Body of pancreas (tissue), 4 donors: ENCODE measurements at regions not wholly inside any gene's neighbourhood (a gene's known extent, or its start where the extent isn't known, plus 50 kb on each side); places are given as distances from the start of the nearest gene placed in this dataset.

Source experiments
- ATAC-seq: fragments of 150-250 bp; one replicate; pipeline ENCODE4 v1.9.1; 2016
- DNase-seq, 4 donors: peaks; one replicate each; pipeline ENCODE4 v3.0.0-alpha.2; 2019
- H3K27ac ChIP-seq, 4 donors: fragments of 200-600 bp; sonication (generic); 1 replicate in 3 of 4; 2 replicates in 1 of 4; pipeline versions ENCODE4 v1.5.1 to v1.6.1; 2016 to 2019; ENCODE audit warnings: mild to moderate bottlenecking in 1 of 4, mixed read lengths in 1 of 4, moderate library complexity in 1 of 4
- H3K27me3 ChIP-seq, 2 donors: fragments of 200-600 bp; sonication (generic); one replicate each; pipeline ENCODE4 v1.6.0; 2016; ENCODE audit warnings: mild to moderate bottlenecking in 1 of 2
- H3K36me3 ChIP-seq, 2 donors: fragments of 200-600 bp; sonication (generic); replicated peaks in 1 of 2; 2 replicates each; pipeline ENCODE4 v1.5.1; 2016; ENCODE audit warnings: low read depth in 2 of 2; ENCODE audit not compliant: insufficient read depth in 1 of 2
- H3K4me1 ChIP-seq: fragments of 200-600 bp; sonication (generic); one replicate; pipeline ENCODE4 v1.6.0; 2016
- H3K4me3 ChIP-seq, 2 donors: fragments of 200-600 bp; sonication (generic); 1 replicate in 1 of 2; 2 replicates in 1 of 2; pipeline ENCODE4 v1.5.1; 2016 to 2019
- H3K9me3 ChIP-seq, 3 donors: fragments of 200-600 bp; sonication (generic); 1 replicate in 2 of 3; 2 replicates in 1 of 3; pipeline ENCODE4 v1.5.1; 2016
- POLR2A ChIP-seq, 3 donors: fragments of 450-650 bp; IDR thresholded peaks; one replicate each; pipeline ENCODE4 v1.6.1; 2016; ENCODE audit warnings: antibody characterized with exemption in 3 of 3, mild to moderate bottlenecking in 2 of 3
- WGBS, 2 donors: methylation state at CpG; one replicate each; pipeline ENCODE4 v1.1.5; 2017; 5-methylcytosine and 5-hydroxymethylcytosine counted together
- intact Hi-C: fragments of 100-400 bp; cut with DNase I; formaldehyde crosslinking; loops from one replicate; pipeline ENCODE4 v1.15.1; 2023
- TF ChIP-seq, protein P1 (sequence below), 7 experiments: fragments of 450-650 bp in 4 of 7; fragments of 200-600 bp in 3 of 7; sonication (generic) in 3 of 7; IDR thresholded peaks; one replicate each; pipeline ENCODE4 v1.5.1; 2016 to 2019; ENCODE audit warnings: antibody characterized with exemption in 7 of 7

GRCh38 chr3:70737666-70738290, 425.3 kb upstream of the MDFIC2 start:
- TF ChIP-seq POLR2A (IDR thresholded peaks at IDR 0.05) = no peak
- TF ChIP-seq, protein P1, sequence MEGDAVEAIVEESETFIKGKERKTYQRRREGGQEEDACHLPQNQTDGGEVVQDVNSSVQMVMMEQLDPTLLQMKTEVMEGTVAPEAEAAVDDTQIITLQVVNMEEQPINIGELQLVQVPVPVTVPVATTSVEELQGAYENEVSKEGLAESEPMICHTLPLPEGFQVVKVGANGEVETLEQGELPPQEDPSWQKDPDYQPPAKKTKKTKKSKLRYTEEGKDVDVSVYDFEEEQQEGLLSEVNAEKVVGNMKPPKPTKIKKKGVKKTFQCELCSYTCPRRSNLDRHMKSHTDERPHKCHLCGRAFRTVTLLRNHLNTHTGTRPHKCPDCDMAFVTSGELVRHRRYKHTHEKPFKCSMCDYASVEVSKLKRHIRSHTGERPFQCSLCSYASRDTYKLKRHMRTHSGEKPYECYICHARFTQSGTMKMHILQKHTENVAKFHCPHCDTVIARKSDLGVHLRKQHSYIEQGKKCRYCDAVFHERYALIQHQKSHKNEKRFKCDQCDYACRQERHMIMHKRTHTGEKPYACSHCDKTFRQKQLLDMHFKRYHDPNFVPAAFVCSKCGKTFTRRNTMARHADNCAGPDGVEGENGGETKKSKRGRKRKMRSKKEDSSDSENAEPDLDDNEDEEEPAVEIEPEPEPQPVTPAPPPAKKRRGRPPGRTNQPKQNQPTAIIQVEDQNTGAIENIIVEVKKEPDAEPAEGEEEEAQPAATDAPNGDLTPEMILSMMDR (IDR thresholded peaks at IDR 0.05) = no peak
- intact Hi-C loops = no loop called here
- H3K27ac ChIP-seq = no peak overlapping the region
- peak in 1 of 4 donors; percentile 9 for DNase-seq
- no peak for ATAC-seq
- no peaks in the 10 kb centered on the region for H3K36me3 ChIP-seq
- H3K9me3 ChIP-seq = no peaks in the 10 kb centered on the region
- no peaks in the 10 kb centered on the region for H3K27me3 ChIP-seq
- 0 to 9% methylated on average over 2 of the region's 2 CpGs for WGBS, 2 donors
- no peak overlapping the region for H3K4me3 ChIP-seq
- no peaks in the 10 kb centered on the region for H3K4me1 ChIP-seq

DNA sequence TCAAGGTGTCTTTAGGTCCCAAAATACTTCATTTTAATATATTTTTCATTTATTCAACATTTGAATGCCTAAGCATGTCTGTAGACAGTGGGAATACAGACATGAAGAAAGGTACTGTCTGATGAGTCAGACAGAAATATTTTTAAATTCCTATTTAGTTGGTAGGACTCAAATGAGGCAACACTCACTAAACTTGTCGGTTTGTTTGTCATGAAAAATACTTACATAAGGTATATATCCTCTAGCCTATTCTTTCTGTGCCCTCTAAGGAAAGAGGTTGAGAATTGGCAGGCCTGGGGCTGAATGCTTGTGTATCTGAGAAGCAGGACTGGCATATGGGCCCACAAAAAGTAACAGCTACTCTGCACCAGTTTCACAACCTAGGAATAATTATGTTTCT, 423.6 kb upstream of the MDFIC2 start:
- WGBS, 2 donors = 77 to 80% methylated on average over 1 of the region's 1 CpG
- Histone ChIP-seq H3K27ac (no peak overlapping the region), H3K27me3 (no peaks in the 10 kb centered on the region), H3K4me3 (no peak overlapping the region), H3K4me1 (no peaks in the 10 kb centered on the region), H3K36me3 (no peaks in the 10 kb centered on the region), H3K9me3 (no peaks in the 10 kb centered on the region)
- DNase-seq (no peak), ATAC-seq (no peak)
- no peak for TF ChIP-seq POLR2A (IDR thresholded peaks at IDR 0.05)
- TF ChIP-seq, protein P1 (IDR thresholded peaks at IDR 0.05) = no peak
- intact Hi-C loops = no loop called here

- no peak for ATAC-seq
- 95 to 96% methylated on average over 3 of the region's 3 CpGs for WGBS, 2 donors
- H3K27me3 ChIP-seq = no peaks in the 10 kb centered on the region
- intact Hi-C loops = no loop called here
- H3K4me1 ChIP-seq = no peaks in the 10 kb centered on the region
- no peak for TF ChIP-seq POLR2A (IDR thresholded peaks at IDR 0.05)
- TF ChIP-seq, protein P1 (IDR thresholded peaks at IDR 0.05) = no peak
- H3K9me3 ChIP-seq = no peaks in the 10 kb centered on the region
- no peak overlapping the region for H3K4me3 ChIP-seq
- H3K27ac ChIP-seq = no peak overlapping the region
- DNase-seq = no peak
- no peaks in the 10 kb centered on the region for H3K36me3 ChIP-seq
These were observed 422.3 kb upstream of the MDFIC2 start for GRCh38 chr3:70734756-70735155.

- Histone ChIP-seq H3K4me1 (no peaks in the 10 kb centered on the region), H3K27me3 (no peaks in the 10 kb centered on the region), H3K36me3 (no peaks in the 10 kb centered on the region), H3K27ac (no peak overlapping the region), H3K9me3 (no peaks in the 10 kb centered on the region), H3K4me3 (no peak overlapping the region)
- no peak for TF ChIP-seq POLR2A (IDR thresholded peaks at IDR 0.05)
- TF ChIP-seq, protein P1 (IDR thresholded peaks at IDR 0.05) = no peak
- ATAC-seq (no peak), DNase-seq (no peak)
- intact Hi-C loops = no loop called here
- WGBS, 2 donors = 89 to 92% methylated on average over 2 of the region's 2 CpGs
These were observed 418.6 kb upstream of the MDFIC2 start for GRCh38 chr3:70731046-70731445.

GRCh38 chr3:70729845-70730244, 417.4 kb upstream of the MDFIC2 start:
- WGBS, 2 donors = 71 to 75% methylated on average over 3 of the region's 3 CpGs
- no peak for ATAC-seq
- intact Hi-C loops = no loop called here
- Histone ChIP-seq H3K27ac (no peak overlapping the region), H3K27me3 (no peaks in the 10 kb centered on the region), H3K9me3 (no peaks in the 10 kb centered on the region), H3K4me1 (no peaks in the 10 kb centered on the region), H3K4me3 (no peak overlapping the region), H3K36me3 (no peaks in the 10 kb centered on the region)
- TF ChIP-seq POLR2A (IDR thresholded peaks at IDR 0.05) = no peak
- TF ChIP-seq, protein P1 (IDR thresholded peaks at IDR 0.05) = no peak
- no peak for DNase-seq
